Lower leg skin (tissue), 3 donors: ENCODE measurements at regions not wholly inside any gene's neighbourhood (a gene's known extent, or its start where the extent isn't known, plus 50 kb on each side); places are given as distances from the start of the nearest gene placed in this dataset.

ENCODE experiments used
- CTCF ChIP-seq, 3 donors: fragments of 450-650 bp; IDR thresholded peaks; one replicate each; pipeline ENCODE4 v1.5.1; 2016; ENCODE audit warnings: antibody characterized with exemption in 3 of 3, mild to moderate bottlenecking in 3 of 3, moderate library complexity in 2 of 3
- POLR2A ChIP-seq, 2 donors: fragments of 450-650 bp; IDR thresholded peaks; one replicate each; pipeline ENCODE4 v1.6.1; 2016 to 2017; ENCODE audit warnings: antibody characterized with exemption in 2 of 2, mild to moderate bottlenecking in 1 of 2, moderate library complexity in 1 of 2

GRCh38 chr4:152099981-152100378, 339.2 kb upstream of the GATB start:
- TF ChIP-seq CTCF (IDR thresholded peaks at IDR 0.05) (no peak), POLR2A (IDR thresholded peaks at IDR 0.05) (no peak)
